ENCODE measurements at regions not wholly inside any gene's neighbourhood (a gene's known extent, or its start where the extent isn't known, plus 50 kb on each side); places are given as distances from the start of the nearest gene placed in this dataset.
"Not testable (repeated sequence)": the region's sequence is repeated elsewhere in the genome, so short reads cannot be mapped to it uniquely, and the experiment has no call there.

DNA sequence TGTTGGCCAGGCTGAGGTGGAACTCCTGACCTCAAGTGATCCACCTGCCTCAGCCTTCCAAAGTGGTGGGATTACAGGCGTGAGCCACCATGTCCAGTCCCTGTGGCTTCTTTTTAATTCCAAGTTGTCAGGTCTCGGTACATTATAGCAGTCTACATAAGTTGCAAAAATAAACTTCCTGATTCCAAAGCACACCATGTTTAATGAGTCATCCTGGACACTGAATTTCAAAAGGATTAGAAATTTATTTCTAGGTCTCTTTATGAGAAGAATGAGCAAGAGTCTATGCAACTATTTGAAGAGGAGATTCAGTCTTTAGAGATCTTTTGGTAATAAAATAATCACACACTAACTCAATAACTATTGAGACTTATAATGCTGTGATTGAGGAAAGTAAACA, 63.9 kb upstream of the MCHR2 start:
- no peak overlapping the region for H3K9ac ChIP-seq (ENCODE audit: low read depth, low read length, poor library complexity)
- H2AK5ac ChIP-seq (ENCODE audit: low read depth, low read length): no peak overlapping the region
- H2BK15ac ChIP-seq (ENCODE audit: low read length): no peak overlapping the region
- no peak overlapping the region for H4K91ac ChIP-seq (ENCODE audit: low read depth, low read length, poor library complexity)
- H3K4ac ChIP-seq (ENCODE audit: low read length): no peak overlapping the region
- WGBS, 2 donors (ENCODE audit: extremely low coverage in 2 of 2, insufficient read length in 2 of 2, insufficient replicate concordance in 1 of 2): no CpG with 5 or more reads among the region's 2 CpGs
- no peak overlapping the region for H3K27ac ChIP-seq (replicated peaks; ENCODE audit: low read length)
- H3K27me3 ChIP-seq (ENCODE audit: control insufficient read depth in 3 of 3, insufficient read depth in 3 of 3, low read depth in 1 of 3, low read length in 3 of 3): no peaks in the 10 kb centered on the region
- H3K14ac ChIP-seq (ENCODE audit: low read length): no peak overlapping the region
- no peak overlapping the region for H3K4me3 ChIP-seq (ENCODE audit: low read length in 2 of 2)
- H4K8ac ChIP-seq (ENCODE audit: low read depth, low read length): no peak overlapping the region
- no peaks in the 10 kb centered on the region for H3K36me3 ChIP-seq (replicated peaks in 1 of 2; ENCODE audit: control insufficient read depth in 2 of 2, insufficient read depth in 2 of 2, low read length in 2 of 2)
- H3K9me3 ChIP-seq (replicated peaks in 1 of 2; ENCODE audit: control insufficient read depth in 2 of 2, insufficient read depth in 1 of 2, low read depth in 1 of 2, low read length in 2 of 2): peaks cover 0 to 4% of the 10 kb centered on the region in 2 donors
- H2BK5ac ChIP-seq (ENCODE audit: low read length): no peak overlapping the region
- H3K79me1 ChIP-seq (ENCODE audit: low read depth, low read length): no peaks in the 10 kb centered on the region
- H2BK12ac ChIP-seq (ENCODE audit: low read length): no peak overlapping the region
- no peaks in the 10 kb centered on the region for H3K4me1 ChIP-seq (ENCODE audit: control insufficient read depth in 2 of 2, insufficient read depth in 1 of 2, low read depth in 1 of 2, low read length in 2 of 2)
- H3K23ac ChIP-seq (ENCODE audit: low read depth, low read length, poor library complexity): no peak overlapping the region
- H3K18ac ChIP-seq (ENCODE audit: low read length): no peak overlapping the region
- no peak overlapping the region for H3K4me2 ChIP-seq (ENCODE audit: insufficient read depth, low read length, poor library complexity, severe bottlenecking)
- no peak overlapping the region for H2AFZ ChIP-seq (ENCODE audit: low read length)
- DNase-seq (ENCODE audit: low spot score): no peak
- H2BK120ac ChIP-seq (ENCODE audit: low read depth, low read length): no peak overlapping the region

DNA sequence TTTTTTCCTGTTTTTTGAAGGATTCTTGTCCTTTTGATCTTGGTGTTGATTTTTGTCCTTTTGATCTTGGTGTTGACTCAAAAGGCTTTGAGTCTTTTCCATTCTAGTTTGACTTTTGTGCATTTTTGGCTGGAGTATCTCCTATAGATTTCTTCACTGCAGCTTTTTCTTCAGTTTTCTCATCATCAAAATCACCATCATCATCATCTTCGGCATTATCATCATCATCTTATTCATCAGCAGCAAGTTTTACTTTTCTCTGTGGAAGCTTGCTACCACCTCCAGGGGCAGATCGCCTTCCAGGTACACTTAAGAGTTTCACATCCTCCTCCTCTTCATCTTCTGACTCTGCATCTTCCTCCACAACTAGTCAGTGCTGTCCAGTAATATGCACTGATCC, 56.5 kb upstream of the MCHR2 start:
- Histone ChIP-seq H3K4me3 (ENCODE audit: low read length in 2 of 2) (no peak overlapping the region), H3K4me1 (ENCODE audit: control insufficient read depth in 2 of 2, insufficient read depth in 1 of 2, low read depth in 1 of 2, low read length in 2 of 2) (no peaks in the 10 kb centered on the region), H2BK120ac (ENCODE audit: low read depth, low read length) (no peak overlapping the region), H3K23ac (ENCODE audit: low read depth, low read length, poor library complexity) (no peak overlapping the region), H2BK5ac (ENCODE audit: low read length) (no peak overlapping the region), H3K4me2 (ENCODE audit: insufficient read depth, low read length, poor library complexity, severe bottlenecking) (no peak overlapping the region), H3K14ac (ENCODE audit: low read length) (no peak overlapping the region), H3K9ac (ENCODE audit: low read depth, low read length, poor library complexity) (no peak overlapping the region), H3K4ac (ENCODE audit: low read length) (no peak overlapping the region), H2BK15ac (ENCODE audit: low read length) (no peak overlapping the region), H4K91ac (ENCODE audit: low read depth, low read length, poor library complexity) (no peak overlapping the region), H3K79me1 (ENCODE audit: low read depth, low read length) (no peaks in the 10 kb centered on the region), H2AK5ac (ENCODE audit: low read depth, low read length) (no peak overlapping the region), H3K27me3 (ENCODE audit: control insufficient read depth in 3 of 3, insufficient read depth in 3 of 3, low read depth in 1 of 3, low read length in 3 of 3) (no peaks in the 10 kb centered on the region), H4K8ac (ENCODE audit: low read depth, low read length) (no peak overlapping the region), H3K9me3 (replicated peaks in 1 of 2; ENCODE audit: control insufficient read depth in 2 of 2, insufficient read depth in 1 of 2, low read depth in 1 of 2, low read length in 2 of 2) (peaks cover 0 to 4% of the 10 kb centered on the region in 2 donors), H3K18ac (ENCODE audit: low read length) (no peak overlapping the region), H2AFZ (ENCODE audit: low read length) (no peak overlapping the region), H3K27ac (replicated peaks; ENCODE audit: low read length) (no peak overlapping the region), H2BK12ac (ENCODE audit: low read length) (no peak overlapping the region), H3K36me3 (replicated peaks in 1 of 2; ENCODE audit: control insufficient read depth in 2 of 2, insufficient read depth in 2 of 2, low read length in 2 of 2) (no peaks in the 10 kb centered on the region)
- WGBS, 2 donors (ENCODE audit: extremely low coverage in 2 of 2, insufficient read length in 2 of 2, insufficient replicate concordance in 1 of 2): no CpG with 5 or more reads among the region's 2 CpGs
- no peak for DNase-seq (ENCODE audit: low spot score)

DNA sequence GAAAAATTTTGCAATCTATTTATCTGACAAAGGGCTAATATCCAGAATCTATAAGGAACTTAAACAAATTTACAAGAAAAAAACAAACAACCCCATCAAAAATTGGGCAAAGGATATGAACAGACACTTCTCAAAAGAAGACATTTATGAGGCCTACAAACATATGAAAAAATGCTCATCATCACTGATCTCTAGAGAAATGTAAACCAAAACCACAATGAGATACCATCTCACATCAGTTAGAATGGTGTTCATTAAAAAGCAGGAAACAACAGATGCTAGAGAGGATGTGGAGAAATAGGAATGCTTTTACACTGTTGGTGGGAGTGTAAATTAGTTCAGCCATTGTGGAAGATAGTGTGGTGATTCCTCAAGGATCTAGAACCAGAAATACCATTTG, 49.9 kb upstream of the MCHR2 start:
- H3K79me1 ChIP-seq (ENCODE audit: low read depth, low read length); H3K23ac ChIP-seq (ENCODE audit: low read depth, low read length, poor library complexity); H2AK5ac ChIP-seq (ENCODE audit: low read depth, low read length); H3K9me3 ChIP-seq (replicated peaks in 1 of 2; ENCODE audit: control insufficient read depth in 2 of 2, insufficient read depth in 1 of 2, low read depth in 1 of 2, low read length in 2 of 2); H2AFZ ChIP-seq (ENCODE audit: low read length); H3K4me3 ChIP-seq (ENCODE audit: low read length in 2 of 2); H3K9ac ChIP-seq (ENCODE audit: low read depth, low read length, poor library complexity); H3K27me3 ChIP-seq (ENCODE audit: control insufficient read depth in 3 of 3, insufficient read depth in 3 of 3, low read depth in 1 of 3, low read length in 3 of 3); H3K4me2 ChIP-seq (ENCODE audit: insufficient read depth, low read length, poor library complexity, severe bottlenecking); H3K36me3 ChIP-seq (replicated peaks in 1 of 2; ENCODE audit: control insufficient read depth in 2 of 2, insufficient read depth in 2 of 2, low read length in 2 of 2); H4K8ac ChIP-seq (ENCODE audit: low read depth, low read length); H3K14ac ChIP-seq (ENCODE audit: low read length); H4K91ac ChIP-seq (ENCODE audit: low read depth, low read length, poor library complexity); H2BK5ac ChIP-seq (ENCODE audit: low read length); DNase-seq (ENCODE audit: low spot score); H3K18ac ChIP-seq (ENCODE audit: low read length); H2BK120ac ChIP-seq (ENCODE audit: low read depth, low read length); H2BK15ac ChIP-seq (ENCODE audit: low read length); H2BK12ac ChIP-seq (ENCODE audit: low read length); H3K4ac ChIP-seq (ENCODE audit: low read length); H3K27ac ChIP-seq (replicated peaks; ENCODE audit: low read length); H3K4me1 ChIP-seq (ENCODE audit: control insufficient read depth in 2 of 2, insufficient read depth in 1 of 2, low read depth in 1 of 2, low read length in 2 of 2): not testable (repeated sequence)

Measured in neuronal stem cell (in vitro differentiated cells).